SK-N-SH (cell line): ENCODE measurements at regions not wholly inside any gene's neighbourhood (a gene's known extent, or its start where the extent isn't known, plus 50 kb on each side); places are given as distances from the start of the nearest gene placed in this dataset.

Experiments used
- CTCF ChIA-PET: fragments of 300-600, 350-600 bp; formaldehyde crosslinking; extraction: SDS; loops from one replicate; lab custom pipeline; 2021; lab: Yijun Ruan, JAX
- POLR2A ChIA-PET: fragments of 350-600 bp; sonication (Branson Sonifier 250); formaldehyde crosslinking; extraction: SDS; loops from one replicate; lab custom pipeline; 2020; ENCODE audit warnings: antibody characterized with exemption, inconsistent platforms; lab: Yijun Ruan, JAX
- DNase-seq: peaks from one replicate; pipeline ENCODE4 v3.0.0; 2012
- H2AFZ ChIP-seq: fragments of 200-600 bp; sonication (generic); 2 replicates; pipeline ENCODE4 v1.8.1; 2016; ENCODE audit warnings: antibody characterized with exemption, mild to moderate bottlenecking, low read depth
- H3F3A ChIP-seq: fragments of 200-600 bp; sonication (generic); replicated peaks from 2 replicates; pipeline ENCODE3; 2016; ENCODE audit warnings: antibody characterized with exemption, mild to moderate bottlenecking; ENCODE audit not compliant: insufficient read depth
- H3K27ac ChIP-seq, 2 experiments: fragments of 200-500 bp in 1 of 2; fragments of 200-600 bp in 1 of 2; sonication (Bioruptor generic) in 1 of 2; sonication (generic), shearing (Covaris generic) in 1 of 2; 2 replicates each; pipeline versions ENCODE4 v1.5.1 to v1.6.1; 2014 to 2016; ENCODE audit warnings: low read depth in 2 of 2, inconsistent platforms in 1 of 2, low read length in 1 of 2, mild to moderate bottlenecking in 1 of 2, mixed read lengths in 1 of 2
- H3K27me3 ChIP-seq: fragments of 200-600 bp; sonication (generic), shearing (Covaris generic); 2 replicates; pipeline ENCODE4 v1.6.1; 2016; ENCODE audit warnings: mixed run types; ENCODE audit not compliant: insufficient read depth
- H3K36me3 ChIP-seq, 2 experiments: fragments of 200-500 bp in 1 of 2; fragments of 200-600 bp in 1 of 2; sonication (Bioruptor generic) in 1 of 2; sonication (generic) in 1 of 2; replicated peaks in 1 of 2; 2 replicates each; pipeline versions ENCODE3 to v1.5.1; 2014 to 2016; ENCODE audit warnings: low read length in 1 of 2, mild to moderate bottlenecking in 1 of 2; ENCODE audit not compliant: insufficient read depth in 2 of 2, control insufficient read depth in 1 of 2
- H3K4me1 ChIP-seq, 2 experiments: fragments of 200-500 bp in 1 of 2; fragments of 200-600 bp in 1 of 2; sonication (Bioruptor generic) in 1 of 2; sonication (generic), shearing (Covaris generic) in 1 of 2; 2 replicates each; pipeline versions ENCODE4 v1.5.1 to v1.6.1; 2014 to 2016; ENCODE audit warnings: low read depth in 1 of 2, low read length in 1 of 2, mixed run types in 1 of 2; ENCODE audit not compliant: insufficient read depth in 2 of 2, control insufficient read depth in 1 of 2
- H3K4me2 ChIP-seq: fragments of 200-600 bp; sonication (generic), shearing (Covaris generic); 2 replicates; pipeline ENCODE4 v1.6.1; 2017; ENCODE audit warnings: mixed run types
- H3K4me3 ChIP-seq, 2 experiments: fragments of 200-500 bp in 1 of 2; fragments of 200-600 bp in 1 of 2; sonication (Bioruptor generic) in 1 of 2; sonication (generic), shearing (Covaris generic) in 1 of 2; 2 replicates each; pipeline versions ENCODE4 v1.5.1 to v1.8.1; 2014 to 2016; ENCODE audit warnings: low read depth in 2 of 2, inconsistent platforms in 1 of 2, low read length in 1 of 2, mild to moderate bottlenecking in 1 of 2, mixed read lengths in 1 of 2, moderate library complexity in 1 of 2
- H3K79me2 ChIP-seq: fragments of 200-600 bp; sonication (generic); 2 replicates; pipeline ENCODE4 v1.8.1; 2017; ENCODE audit warnings: mild to moderate bottlenecking; ENCODE audit not compliant: insufficient read depth
- H3K9ac ChIP-seq: fragments of 200-600 bp; sonication (generic); 2 replicates; pipeline ENCODE4 v1.6.1; 2017; ENCODE audit warnings: mixed run types
- H3K9me2 ChIP-seq: fragments of 200-600 bp; sonication (generic); 2 replicates; pipeline ENCODE4 v1.6.1; 2017; ENCODE audit warnings: mixed run types
- H3K9me3 ChIP-seq: fragments of 200-600 bp; sonication (generic); 2 replicates; pipeline ENCODE4 v1.6.1; 2017; ENCODE audit warnings: mixed run types, mild to moderate bottlenecking, moderate library complexity
- H4K20me1 ChIP-seq: fragments of 200-600 bp; sonication (generic); 2 replicates; pipeline ENCODE4 v1.6.1; 2017; ENCODE audit warnings: mild to moderate bottlenecking, mixed run types; ENCODE audit not compliant: insufficient read depth
- CTCF ChIP-seq: fragments of 200-600 bp; sonication (generic); IDR thresholded peaks from 2 replicates; pipeline ENCODE4 v1.6.1; 2017; ENCODE audit warnings: antibody characterized with exemption, mild to moderate bottlenecking, moderate library complexity
- ELF1 ChIP-seq: IDR thresholded peaks from 2 replicates; pipeline ENCODE4 v1.4.0; 2012
- EP300 ChIP-seq, 2 experiments: IDR thresholded peaks; 2 replicates each; pipeline versions ENCODE4 v1.4.0 to v1.6.1; 2012; ENCODE audit warnings: borderline replicate concordance in 1 of 2, low read depth in 1 of 2, low read length in 1 of 2
- FOXJ3 ChIP-seq: sonication (generic); formaldehyde crosslinking; IDR thresholded peaks from 2 replicates; pipeline ENCODE4 v1.5.1; 2020; ENCODE audit warnings: mild to moderate bottlenecking, missing genetic modification reagents
- FOXM1 ChIP-seq: IDR thresholded peaks from 2 replicates; pipeline ENCODE4 v1.4.0; 2012; ENCODE audit warnings: low read depth, mild to moderate bottlenecking
- GATA2 ChIP-seq: sonication (generic); formaldehyde crosslinking; IDR thresholded peaks from 2 replicates; pipeline ENCODE4 v1.5.0; 2020; ENCODE audit warnings: mild to moderate bottlenecking, missing genetic modification reagents
- JUND ChIP-seq: IDR thresholded peaks from 2 replicates; pipeline ENCODE4 v1.4.0; 2012
- MXI1 ChIP-seq: IDR thresholded peaks from 2 replicates; pipeline ENCODE4 v1.6.1; 2012; ENCODE audit warnings: mild to moderate bottlenecking, low read depth, low read length, improper control_type of control experiment
- NRF1 ChIP-seq: IDR thresholded peaks from 2 replicates; pipeline ENCODE4 v1.6.1; 2012; ENCODE audit warnings: low read depth, mild to moderate bottlenecking, low read length
- PBX3 ChIP-seq: IDR thresholded peaks from 2 replicates; pipeline ENCODE4; 2012
- RCOR1 ChIP-seq: fragments of 150-350 bp; IDR thresholded peaks from 2 replicates; pipeline ENCODE4 v1.6.1; 2017; ENCODE audit warnings: antibody characterized with exemption, low read length
- RXRA ChIP-seq: IDR thresholded peaks from 2 replicates; pipeline ENCODE4 v1.4.0; 2012; ENCODE audit warnings: low read depth, mild to moderate bottlenecking, borderline replicate concordance
- SIN3A ChIP-seq: IDR thresholded peaks from 2 replicates; pipeline ENCODE4 v1.6.1; 2012; ENCODE audit warnings: low read depth, mild to moderate bottlenecking, low read length, moderate library complexity, borderline replicate concordance
- SMC3 ChIP-seq: IDR thresholded peaks from 2 replicates; pipeline ENCODE4 v1.6.1; 2012; ENCODE audit warnings: low read depth, low read length, improper control_type of control experiment
- TAF1 ChIP-seq: IDR thresholded peaks from 2 replicates; pipeline ENCODE4 v1.6.1; 2012; ENCODE audit warnings: low read depth, mild to moderate bottlenecking, low read length, moderate library complexity, borderline replicate concordance
- TEAD4 ChIP-seq: IDR thresholded peaks from 2 replicates; pipeline ENCODE4 v1.4.0; 2012; ENCODE audit warnings: mild to moderate bottlenecking, borderline replicate concordance; ENCODE audit not compliant: insufficient read depth
- YY1 ChIP-seq: IDR thresholded peaks from 2 replicates; pipeline ENCODE4 v1.4.0; 2012; ENCODE audit warnings: low read depth, mild to moderate bottlenecking
- WGBS: methylation state at CpG from one replicate; pipeline ENCODE4 v1.1.6; 2017; ENCODE audit warnings: low lambda C conversion rate; 5-methylcytosine and 5-hydroxymethylcytosine counted together
- TF ChIP-seq, protein P1 (sequence below): IDR thresholded peaks from 2 replicates; pipeline ENCODE4 v1.6.1; 2012; ENCODE audit warnings: mild to moderate bottlenecking, low read depth, low read length, moderate library complexity
- TF ChIP-seq, protein P2 (sequence below): IDR thresholded peaks from 2 replicates; pipeline ENCODE4 v1.4.0; 2012; ENCODE audit warnings: low read depth, borderline replicate concordance

- Histone ChIP-seq H4K20me1 (no peaks in the 10 kb centered on the region), H3K4me2 (no peak overlapping the region), H3K27me3 (no peaks in the 10 kb centered on the region), H3K79me2 (no peaks in the 10 kb centered on the region), H3K4me1 (peaks cover 0 to 8% of the 10 kb centered on the region in 2 experiments; a peak in 2 of 4 replicates), H2AFZ (no peak overlapping the region), H3K9me2 (no peaks in the 10 kb centered on the region), H3K9ac (no peak overlapping the region), H3K4me3 (no peak overlapping the region), H3K36me3 (no peaks in the 10 kb centered on the region), H3K27ac (no peak overlapping the region), H3F3A (no peaks in the 10 kb centered on the region), H3K9me3 (no peaks in the 10 kb centered on the region)
- TF ChIP-seq ELF1 (no peak), RCOR1 (no peak), SMC3 (no peak), TEAD4 (no peak), RXRA (no peak), SIN3A (no peak), PBX3 (no peak), FOXJ3 (CRISPR knock-in tag) (no peak), FOXM1 (no peak), GATA2 (CRISPR knock-in tag) (no peak), YY1 (no peak), TAF1 (no peak), NRF1 (no peak), EP300 (IDR thresholded peaks at IDR 0.05; ENCODE audit: borderline replicate concordance in 1 of 2, low read depth in 1 of 2, low read length in 1 of 2) (no peak), JUND (no peak), MXI1 (no peak), CTCF (no peak)
- TF ChIP-seq, protein P1, sequence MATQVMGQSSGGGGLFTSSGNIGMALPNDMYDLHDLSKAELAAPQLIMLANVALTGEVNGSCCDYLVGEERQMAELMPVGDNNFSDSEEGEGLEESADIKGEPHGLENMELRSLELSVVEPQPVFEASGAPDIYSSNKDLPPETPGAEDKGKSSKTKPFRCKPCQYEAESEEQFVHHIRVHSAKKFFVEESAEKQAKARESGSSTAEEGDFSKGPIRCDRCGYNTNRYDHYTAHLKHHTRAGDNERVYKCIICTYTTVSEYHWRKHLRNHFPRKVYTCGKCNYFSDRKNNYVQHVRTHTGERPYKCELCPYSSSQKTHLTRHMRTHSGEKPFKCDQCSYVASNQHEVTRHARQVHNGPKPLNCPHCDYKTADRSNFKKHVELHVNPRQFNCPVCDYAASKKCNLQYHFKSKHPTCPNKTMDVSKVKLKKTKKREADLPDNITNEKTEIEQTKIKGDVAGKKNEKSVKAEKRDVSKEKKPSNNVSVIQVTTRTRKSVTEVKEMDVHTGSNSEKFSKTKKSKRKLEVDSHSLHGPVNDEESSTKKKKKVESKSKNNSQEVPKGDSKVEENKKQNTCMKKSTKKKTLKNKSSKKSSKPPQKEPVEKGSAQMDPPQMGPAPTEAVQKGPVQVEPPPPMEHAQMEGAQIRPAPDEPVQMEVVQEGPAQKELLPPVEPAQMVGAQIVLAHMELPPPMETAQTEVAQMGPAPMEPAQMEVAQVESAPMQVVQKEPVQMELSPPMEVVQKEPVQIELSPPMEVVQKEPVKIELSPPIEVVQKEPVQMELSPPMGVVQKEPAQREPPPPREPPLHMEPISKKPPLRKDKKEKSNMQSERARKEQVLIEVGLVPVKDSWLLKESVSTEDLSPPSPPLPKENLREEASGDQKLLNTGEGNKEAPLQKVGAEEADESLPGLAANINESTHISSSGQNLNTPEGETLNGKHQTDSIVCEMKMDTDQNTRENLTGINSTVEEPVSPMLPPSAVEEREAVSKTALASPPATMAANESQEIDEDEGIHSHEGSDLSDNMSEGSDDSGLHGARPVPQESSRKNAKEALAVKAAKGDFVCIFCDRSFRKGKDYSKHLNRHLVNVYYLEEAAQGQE, result no peak
- TF ChIP-seq, protein P2, sequence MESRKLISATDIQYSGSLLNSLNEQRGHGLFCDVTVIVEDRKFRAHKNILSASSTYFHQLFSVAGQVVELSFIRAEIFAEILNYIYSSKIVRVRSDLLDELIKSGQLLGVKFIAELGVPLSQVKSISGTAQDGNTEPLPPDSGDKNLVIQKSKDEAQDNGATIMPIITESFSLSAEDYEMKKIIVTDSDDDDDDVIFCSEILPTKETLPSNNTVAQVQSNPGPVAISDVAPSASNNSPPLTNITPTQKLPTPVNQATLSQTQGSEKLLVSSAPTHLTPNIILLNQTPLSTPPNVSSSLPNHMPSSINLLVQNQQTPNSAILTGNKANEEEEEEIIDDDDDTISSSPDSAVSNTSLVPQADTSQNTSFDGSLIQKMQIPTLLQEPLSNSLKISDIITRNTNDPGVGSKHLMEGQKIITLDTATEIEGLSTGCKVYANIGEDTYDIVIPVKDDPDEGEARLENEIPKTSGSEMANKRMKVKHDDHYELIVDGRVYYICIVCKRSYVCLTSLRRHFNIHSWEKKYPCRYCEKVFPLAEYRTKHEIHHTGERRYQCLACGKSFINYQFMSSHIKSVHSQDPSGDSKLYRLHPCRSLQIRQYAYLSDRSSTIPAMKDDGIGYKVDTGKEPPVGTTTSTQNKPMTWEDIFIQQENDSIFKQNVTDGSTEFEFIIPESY, result no peak
- no peak for DNase-seq
- 27% methylated on average over 2 of the region's 2 CpGs for WGBS
- ChIA-PET CTCF (no interaction called here), POLR2A (no interaction called here)
Observed at GRCh38 chr4:165613581-165613980, 234.8 kb downstream of the CPE start.
